Hepatocyte (in vitro differentiated cells): ENCODE measurements at regions not wholly inside any gene's neighbourhood (a gene's known extent, or its start where the extent isn't known, plus 50 kb on each side); places are given as distances from the start of the nearest gene placed in this dataset.

Experiments
- DNase-seq: peaks from one replicate; pipeline ENCODE4 v3.0.0-alpha.2; 2016; ENCODE audit warnings: low spot score
- H2AFZ ChIP-seq: fragments of 200-600 bp; sonication (generic); 2 replicates; pipeline ENCODE4 v1.6.0; 2016; ENCODE audit warnings: antibody characterized with exemption, mild to moderate bottlenecking
- H3K27ac ChIP-seq: fragments of 200-600 bp; sonication (generic); 2 replicates; pipeline ENCODE4 v1.5.1; 2016; ENCODE audit warnings: mild to moderate bottlenecking
- H3K27me3 ChIP-seq: fragments of 200-600 bp; sonication (generic); 2 replicates; pipeline ENCODE4 v1.6.1; 2016
- H3K36me3 ChIP-seq: fragments of 200-600 bp; sonication (generic); replicated peaks from 2 replicates; pipeline ENCODE4 v1.5.1; 2016; ENCODE audit warnings: low read depth; ENCODE audit not compliant: insufficient read depth
- H3K4me1 ChIP-seq: fragments of 200-600 bp; sonication (generic); 2 replicates; pipeline ENCODE4 v1.5.1; 2016; ENCODE audit warnings: mild to moderate bottlenecking, moderate library complexity; ENCODE audit not compliant: insufficient read depth
- H3K4me2 ChIP-seq: fragments of 200-600 bp; sonication (generic); 2 replicates; pipeline ENCODE4 v1.6.0; 2016
- H3K4me3 ChIP-seq: fragments of 200-600 bp; sonication (generic); 2 replicates; pipeline ENCODE4 v1.5.1; 2016; ENCODE audit warnings: mild to moderate bottlenecking
- H3K79me2 ChIP-seq: fragments of 200-600 bp; sonication (generic); 2 replicates; pipeline ENCODE4 v1.6.0; 2017; ENCODE audit warnings: mild to moderate bottlenecking
- H3K9me2 ChIP-seq: fragments of 200-600 bp; sonication (generic); replicated peaks from 2 replicates; pipeline ENCODE4 v1.6.0; 2017; ENCODE audit warnings: mild to moderate bottlenecking; ENCODE audit not compliant: insufficient read depth
- H3K9me3 ChIP-seq: fragments of 200-600 bp; sonication (generic); 2 replicates; pipeline ENCODE4 v1.5.1; 2016; ENCODE audit warnings: low read depth, mild to moderate bottlenecking
- H4K20me1 ChIP-seq: fragments of 200-600 bp; sonication (generic); 2 replicates; pipeline ENCODE4 v1.6.0; 2016; ENCODE audit warnings: mild to moderate bottlenecking; ENCODE audit not compliant: insufficient read depth, poor library complexity, severe bottlenecking
- CTCF ChIP-seq: fragments of 200-600 bp; sonication (generic); IDR thresholded peaks from 2 replicates; pipeline ENCODE4 v1.5.1; 2016; ENCODE audit warnings: antibody characterized with exemption, mild to moderate bottlenecking; ENCODE audit not compliant: poor library complexity
- EZH2 ChIP-seq: fragments of 200-600 bp; sonication (generic); IDR thresholded peaks from 2 replicates; pipeline ENCODE4 v1.6.1; 2016; ENCODE audit warnings: antibody characterized with exemption, mild to moderate bottlenecking, borderline replicate concordance
- EZH2phosphoT487 ChIP-seq: fragments of 200-600 bp; sonication (generic); IDR thresholded peaks from one replicate; pipeline ENCODE4 v1.6.1; 2018; ENCODE audit warnings: antibody characterized with exemption, mild to moderate bottlenecking, low read depth, moderate library complexity; ENCODE audit not compliant: unreplicated experiment, severe bottlenecking
- WGBS: methylation state at CpG from one replicate; pipeline ENCODE4 v1.1.6; 2016; ENCODE audit warnings: low lambda C conversion rate; ENCODE audit errors: missing lambda C conversion rate; 5-methylcytosine and 5-hydroxymethylcytosine counted together

GRCh38 chr6:156497618-156498017 is 279.6 kb upstream of the ARID1B start:
- Histone ChIP-seq H3K9me2 (no peaks in the 10 kb centered on the region), H3K36me3 (no peaks in the 10 kb centered on the region), H3K27ac (no peak overlapping the region), H3K4me3 (no peak overlapping the region), H3K27me3 (no peaks in the 10 kb centered on the region), H3K4me1 (no peaks in the 10 kb centered on the region), H4K20me1 (no peaks in the 10 kb centered on the region), H3K4me2 (no peak overlapping the region), H2AFZ (no peak overlapping the region), H3K79me2 (no peaks in the 10 kb centered on the region), H3K9me3 (no peaks in the 10 kb centered on the region)
- TF ChIP-seq CTCF (no peak), EZH2phosphoT487 (no peak), EZH2 (no peak)
- DNase-seq: no peak
- WGBS: 81% methylated on average over 2 of the region's 2 CpGs

DNA sequence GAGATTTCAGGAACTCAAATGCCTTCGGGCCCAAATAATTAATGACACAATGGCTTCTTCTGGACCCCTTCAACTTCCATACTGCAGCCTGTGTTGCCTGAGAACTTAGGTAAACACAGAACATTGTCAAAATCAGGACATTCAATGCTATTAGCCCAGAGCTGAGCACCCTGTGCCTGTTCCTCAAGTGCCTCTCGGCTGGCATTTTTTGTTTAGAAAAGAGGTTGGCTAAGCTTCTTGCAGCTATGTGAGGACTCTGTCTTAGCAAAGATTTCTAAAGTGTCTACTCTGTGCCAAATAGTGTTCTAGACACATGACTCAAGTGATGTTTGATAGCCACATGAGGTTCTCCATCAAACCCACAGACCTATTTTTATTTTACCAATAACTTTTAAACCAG is 289.3 kb upstream of the ARID1B start:
- H3K27ac ChIP-seq: no peak overlapping the region
- H3K4me2 ChIP-seq: no peak overlapping the region
- no peaks in the 10 kb centered on the region for H3K9me2 ChIP-seq
- DNase-seq: no peak
- no peaks in the 10 kb centered on the region for H3K27me3 ChIP-seq
- H3K4me1 ChIP-seq: no peaks in the 10 kb centered on the region
- WGBS: 73% methylated on average over 2 of the region's 2 CpGs
- no peak overlapping the region for H3K4me3 ChIP-seq
- H3K36me3 ChIP-seq: no peaks in the 10 kb centered on the region
- no peak overlapping the region for H2AFZ ChIP-seq
- no peak for TF ChIP-seq EZH2
- no peak for TF ChIP-seq CTCF
- no peak for TF ChIP-seq EZH2phosphoT487
- H4K20me1 ChIP-seq: no peaks in the 10 kb centered on the region
- no peaks in the 10 kb centered on the region for H3K9me3 ChIP-seq
- no peaks in the 10 kb centered on the region for H3K79me2 ChIP-seq

DNA sequence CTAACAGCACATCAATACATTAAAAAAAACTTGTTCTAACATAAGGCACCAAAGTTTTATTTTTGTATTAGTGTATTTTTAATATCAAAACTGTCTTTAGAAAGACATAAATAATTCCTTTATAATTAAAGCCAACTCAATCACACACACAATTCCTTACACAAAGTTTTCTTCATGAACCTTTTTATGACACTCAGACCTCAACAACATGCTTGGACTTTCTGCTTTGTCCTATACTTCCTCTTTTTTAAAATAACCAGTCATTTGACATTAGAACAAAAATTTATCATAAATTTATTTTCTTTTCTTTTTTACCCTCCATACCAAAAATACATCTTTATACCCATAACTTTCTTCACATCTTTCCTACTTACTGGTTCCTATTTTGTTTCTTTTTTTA is 292.0 kb upstream of the ARID1B start:
- H4K20me1 ChIP-seq: no peaks in the 10 kb centered on the region
- H3K4me2 ChIP-seq: no peak overlapping the region
- no peaks in the 10 kb centered on the region for H3K4me1 ChIP-seq
- no peaks in the 10 kb centered on the region for H3K9me2 ChIP-seq
- H3K9me3 ChIP-seq: no peaks in the 10 kb centered on the region
- no peak overlapping the region for H3K27ac ChIP-seq
- H3K4me3 ChIP-seq: no peak overlapping the region
- no peaks in the 10 kb centered on the region for H3K36me3 ChIP-seq
- H3K79me2 ChIP-seq: no peaks in the 10 kb centered on the region
- H3K27me3 ChIP-seq: no peaks in the 10 kb centered on the region
- no peak overlapping the region for H2AFZ ChIP-seq
- DNase-seq: no peak
- TF ChIP-seq EZH2 (no peak), CTCF (no peak), EZH2phosphoT487 (no peak)

GRCh38 chr6:156474507-156475120 is 302.6 kb upstream of the ARID1B start:
- Histone ChIP-seq H3K79me2 (no peaks in the 10 kb centered on the region), H3K9me2 (no peaks in the 10 kb centered on the region), H3K4me3 (no peak overlapping the region), H3K27ac (no peak overlapping the region), H3K4me1 (no peaks in the 10 kb centered on the region), H3K4me2 (no peak overlapping the region), H3K36me3 (no peaks in the 10 kb centered on the region), H4K20me1 (no peaks in the 10 kb centered on the region), H3K9me3 (no peaks in the 10 kb centered on the region), H3K27me3 (no peaks in the 10 kb centered on the region), H2AFZ (no peak overlapping the region)
- no peak for TF ChIP-seq EZH2phosphoT487
- TF ChIP-seq EZH2: no peak
- no peak for TF ChIP-seq CTCF
- 86% methylated on average over 5 of the region's 5 CpGs for WGBS
- DNase-seq: no peak
